Heart left ventricle (tissue), 16 donors: ENCODE measurements at regions not wholly inside any gene's neighbourhood (a gene's known extent, or its start where the extent isn't known, plus 50 kb on each side); places are given as distances from the start of the nearest gene placed in this dataset.

ENCODE experiments used
- ATAC-seq, 4 donors: fragments of 200-7000 bp; cut with Tn5 transposase; one replicate each; pipeline ENCODE4 v1.9.1; 2020 to 2022; ENCODE audit warnings: moderate library complexity in 4 of 4, mild to moderate bottlenecking in 3 of 4, moderate number of reproducible peaks in 1 of 4
- DNase-seq, 5 donors: peaks; one replicate each; pipeline ENCODE4 v3.0.0-alpha.2; 2020
- H3K27ac ChIP-seq, 12 donors: fragments of 200-600 bp; sonication (generic) in 4 of 12; one replicate each; pipeline versions ENCODE4 v1.5.0 to v1.8.0; 2016 to 2022; ENCODE audit warnings: mild to moderate bottlenecking in 2 of 12
- H3K27me3 ChIP-seq, 9 donors: fragments of 200-600 bp; sonication (generic) in 2 of 9; one replicate each; pipeline versions ENCODE4 v1.5.1 to v1.8.0; 2016 to 2022; ENCODE audit warnings: mild to moderate bottlenecking in 3 of 9
- H3K36me3 ChIP-seq, 9 donors: fragments of 200-600 bp; sonication (generic) in 2 of 9; one replicate each; pipeline versions ENCODE4 v1.5.0 to v1.8.0; 2018 to 2022; ENCODE audit warnings: mild to moderate bottlenecking in 2 of 9
- H3K4me1 ChIP-seq, 12 donors: fragments of 200-600 bp; sonication (generic) in 4 of 12; one replicate each; pipeline versions ENCODE4 v1.5.0 to v1.8.0; 2016 to 2022; ENCODE audit warnings: mild to moderate bottlenecking in 3 of 12
- H3K4me3 ChIP-seq, 12 donors: fragments of 200-600 bp; sonication (generic) in 4 of 12; one replicate each; pipeline versions ENCODE4 v1.5.0 to v1.8.0; 2017 to 2022; ENCODE audit warnings: mild to moderate bottlenecking in 9 of 12, moderate library complexity in 4 of 12
- H3K9me3 ChIP-seq, 12 donors: fragments of 200-600 bp; sonication (generic) in 4 of 12; one replicate each; pipeline versions ENCODE4 v1.5.0 to v1.8.0; 2016 to 2022; ENCODE audit warnings: mild to moderate bottlenecking in 1 of 12
- POLR2A ChIP-seq, 2 donors: fragments of 450-650 bp; IDR thresholded peaks; one replicate each; pipeline ENCODE4 v1.6.1; 2017; ENCODE audit warnings: antibody characterized with exemption in 2 of 2, mild to moderate bottlenecking in 2 of 2, moderate library complexity in 2 of 2
- WGBS, 4 donors: extraction: QIAGEN DNeasy Blood & Tissue Kit in 2 of 4; methylation state at CpG; one replicate each; pipeline versions ENCODE4 v1.1.5 to v1.1.7; 2013 to 2018; 5-methylcytosine and 5-hydroxymethylcytosine counted together
- intact Hi-C, 10 donors: fragments of 100-400 bp; cut with DNase I; formaldehyde crosslinking; loops; one replicate each; pipeline versions ENCODE4 v1.11.1 to v1.14.2; 2022
- TF ChIP-seq, protein P1 (sequence below), 12 donors: fragments of 200-600 bp; sonication (generic) in 4 of 12; IDR thresholded peaks; one replicate each; pipeline versions ENCODE4 v1.5.0 to v1.8.0; 2018 to 2022; ENCODE audit warnings: antibody characterized with exemption in 12 of 12, mild to moderate bottlenecking in 5 of 12
- donor health status: ischemic (EF 13 %, LVEDD 7.1; RV severe dilation, severe dysfunction).
- donor health status: healthy with polysubstance abuse.
- donor health status: DM: no; HTN: yes; CAD: no.
- donor health status: DM: no; HTN: no; CAD: no.
- donor health status: ischemic (EF 25% LVEDD 6.9; RV normal size, moderate dysfunction).
- donor health status: ischemic (EF 25% LVEDD 5.7; RV mildly dilated, moderate dysfunction).
- donor health status: healthy.
- donor health status: DM: yes; HTN: yes; CAD: no.
- donor health status: ischemic (EF 35%, LVEDD 5.7; RV mildly dilated, moderate dysfunction).
- donor health status: nonischemic (EF 11% LVEDD 7.7; RV severe dilation, severe dysfunction).
- donor health status: DM: yes; HTN: yes; CAD: no.
- donor health status: PGD.
- donor health status: ischemic (EF 29% LVEDD 5.4; RV normal size, mild dysfunction).
- donor health status: nonischemic (EF 23%, LVEDD 6.1; RV moderate dilation, normal function).

DNA sequence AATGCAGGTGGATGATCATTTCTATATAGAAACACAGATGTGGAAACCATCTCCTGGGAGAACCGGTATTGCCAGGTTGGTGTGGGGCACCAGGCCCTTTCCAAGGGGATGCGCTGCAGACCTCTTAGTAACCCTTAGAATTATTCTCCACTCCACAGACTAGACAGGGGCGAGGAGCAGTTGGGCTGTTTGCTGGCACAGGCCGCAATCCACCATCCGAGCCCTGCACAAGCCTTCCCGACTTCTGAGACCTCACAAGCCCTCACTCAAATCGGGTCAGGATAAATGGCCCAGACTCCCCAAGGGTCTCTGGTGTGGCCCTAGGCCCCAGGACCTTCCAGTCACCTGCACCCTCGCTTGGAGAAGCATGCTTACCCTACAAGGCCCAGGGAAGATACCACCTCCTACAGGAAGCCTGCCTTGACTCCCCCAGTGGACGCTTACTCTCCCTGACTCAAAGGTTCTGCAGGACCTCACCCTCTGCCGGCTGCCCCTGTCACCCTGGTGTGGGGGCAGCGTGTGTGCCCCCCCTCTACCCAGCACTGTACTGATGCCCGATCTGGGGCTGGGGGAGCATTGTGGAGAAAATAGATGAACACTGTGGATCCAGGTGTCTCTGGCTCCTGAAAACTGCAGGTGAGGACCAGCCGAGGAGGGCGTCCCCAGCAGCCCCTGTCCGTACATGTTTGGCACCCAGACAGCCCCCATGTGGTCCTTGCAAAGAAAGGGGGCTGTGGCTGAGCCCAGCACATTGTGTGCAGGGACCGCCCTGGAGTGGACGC, 49.8 kb upstream of the ACSF3 start:
- H3K27ac ChIP-seq = no peak overlapping the region
- peaks cover 8 to 87% (median 24%) of the 10 kb centered on the region in 9 donors for H3K27me3 ChIP-seq
- no peak for ATAC-seq
- 75 to 81% (median 78%) methylated on average over 13 to 17 of the region's 17 CpGs for WGBS, 4 donors
- peak in 3 of 5 donors; percentile 8 to 26 (median 9) for DNase-seq
- no peaks in the 10 kb centered on the region for H3K4me1 ChIP-seq
- no peak overlapping the region for H3K4me3 ChIP-seq
- H3K36me3 ChIP-seq = no peaks in the 10 kb centered on the region
- TF ChIP-seq, protein P1, sequence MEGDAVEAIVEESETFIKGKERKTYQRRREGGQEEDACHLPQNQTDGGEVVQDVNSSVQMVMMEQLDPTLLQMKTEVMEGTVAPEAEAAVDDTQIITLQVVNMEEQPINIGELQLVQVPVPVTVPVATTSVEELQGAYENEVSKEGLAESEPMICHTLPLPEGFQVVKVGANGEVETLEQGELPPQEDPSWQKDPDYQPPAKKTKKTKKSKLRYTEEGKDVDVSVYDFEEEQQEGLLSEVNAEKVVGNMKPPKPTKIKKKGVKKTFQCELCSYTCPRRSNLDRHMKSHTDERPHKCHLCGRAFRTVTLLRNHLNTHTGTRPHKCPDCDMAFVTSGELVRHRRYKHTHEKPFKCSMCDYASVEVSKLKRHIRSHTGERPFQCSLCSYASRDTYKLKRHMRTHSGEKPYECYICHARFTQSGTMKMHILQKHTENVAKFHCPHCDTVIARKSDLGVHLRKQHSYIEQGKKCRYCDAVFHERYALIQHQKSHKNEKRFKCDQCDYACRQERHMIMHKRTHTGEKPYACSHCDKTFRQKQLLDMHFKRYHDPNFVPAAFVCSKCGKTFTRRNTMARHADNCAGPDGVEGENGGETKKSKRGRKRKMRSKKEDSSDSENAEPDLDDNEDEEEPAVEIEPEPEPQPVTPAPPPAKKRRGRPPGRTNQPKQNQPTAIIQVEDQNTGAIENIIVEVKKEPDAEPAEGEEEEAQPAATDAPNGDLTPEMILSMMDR (IDR thresholded peaks at IDR 0.05) = no peak
- no peak for TF ChIP-seq POLR2A (IDR thresholded peaks at IDR 0.05)
- no peaks in the 10 kb centered on the region for H3K9me3 ChIP-seq
- intact Hi-C loops = loop anchor here in 1 of 10 donors (10.0 kb wide), 1 partner anchor 61 kb away; no protein-coding TSS in a partner anchor
